ENCODE measurements at regions not wholly inside any gene's neighbourhood (a gene's known extent, or its start where the extent isn't known, plus 50 kb on each side); places are given as distances from the start of the nearest gene placed in this dataset.

DNA sequence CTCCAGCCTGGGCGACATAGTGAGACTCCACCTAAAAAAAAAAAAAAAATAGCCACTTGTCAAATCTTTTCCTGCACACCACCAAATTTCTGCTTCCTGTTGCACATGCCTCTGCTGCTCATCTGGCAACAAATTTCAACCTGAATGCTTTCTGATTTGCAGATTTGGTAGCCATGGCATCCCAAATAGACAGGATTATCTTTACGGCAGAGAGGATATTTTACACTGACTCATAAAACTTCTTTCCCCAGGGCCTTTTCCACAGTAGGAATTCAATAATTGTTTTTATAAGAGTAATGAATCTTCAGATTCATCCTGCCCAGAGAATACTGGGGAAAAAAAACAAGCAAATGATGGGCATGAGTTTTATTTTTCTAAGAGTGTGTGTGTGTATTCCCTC lies 264.6 kb downstream of the FRK start (continued):
- TF ChIP-seq, protein P1, sequence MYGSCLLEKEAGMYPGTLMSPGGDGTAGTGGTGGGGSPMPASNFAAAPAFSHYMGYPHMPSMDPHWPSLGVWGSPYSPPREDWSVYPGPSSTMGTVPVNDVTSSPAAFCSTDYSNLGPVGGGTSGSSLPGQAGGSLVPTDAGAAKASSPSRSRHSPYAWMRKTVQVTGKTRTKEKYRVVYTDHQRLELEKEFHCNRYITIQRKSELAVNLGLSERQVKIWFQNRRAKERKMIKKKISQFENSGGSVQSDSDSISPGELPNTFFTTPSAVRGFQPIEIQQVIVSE (CRISPR knock-in tag; IDR thresholded peaks at IDR 0.05; ENCODE audit: borderline replicate concordance), result no peak
- TF ChIP-seq, protein P2, sequence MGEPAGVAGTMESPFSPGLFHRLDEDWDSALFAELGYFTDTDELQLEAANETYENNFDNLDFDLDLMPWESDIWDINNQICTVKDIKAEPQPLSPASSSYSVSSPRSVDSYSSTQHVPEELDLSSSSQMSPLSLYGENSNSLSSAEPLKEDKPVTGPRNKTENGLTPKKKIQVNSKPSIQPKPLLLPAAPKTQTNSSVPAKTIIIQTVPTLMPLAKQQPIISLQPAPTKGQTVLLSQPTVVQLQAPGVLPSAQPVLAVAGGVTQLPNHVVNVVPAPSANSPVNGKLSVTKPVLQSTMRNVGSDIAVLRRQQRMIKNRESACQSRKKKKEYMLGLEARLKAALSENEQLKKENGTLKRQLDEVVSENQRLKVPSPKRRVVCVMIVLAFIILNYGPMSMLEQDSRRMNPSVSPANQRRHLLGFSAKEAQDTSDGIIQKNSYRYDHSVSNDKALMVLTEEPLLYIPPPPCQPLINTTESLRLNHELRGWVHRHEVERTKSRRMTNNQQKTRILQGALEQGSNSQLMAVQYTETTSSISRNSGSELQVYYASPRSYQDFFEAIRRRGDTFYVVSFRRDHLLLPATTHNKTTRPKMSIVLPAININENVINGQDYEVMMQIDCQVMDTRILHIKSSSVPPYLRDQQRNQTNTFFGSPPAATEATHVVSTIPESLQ (CRISPR knock-in tag; IDR thresholded peaks at IDR 0.05), result no peak

DNA sequence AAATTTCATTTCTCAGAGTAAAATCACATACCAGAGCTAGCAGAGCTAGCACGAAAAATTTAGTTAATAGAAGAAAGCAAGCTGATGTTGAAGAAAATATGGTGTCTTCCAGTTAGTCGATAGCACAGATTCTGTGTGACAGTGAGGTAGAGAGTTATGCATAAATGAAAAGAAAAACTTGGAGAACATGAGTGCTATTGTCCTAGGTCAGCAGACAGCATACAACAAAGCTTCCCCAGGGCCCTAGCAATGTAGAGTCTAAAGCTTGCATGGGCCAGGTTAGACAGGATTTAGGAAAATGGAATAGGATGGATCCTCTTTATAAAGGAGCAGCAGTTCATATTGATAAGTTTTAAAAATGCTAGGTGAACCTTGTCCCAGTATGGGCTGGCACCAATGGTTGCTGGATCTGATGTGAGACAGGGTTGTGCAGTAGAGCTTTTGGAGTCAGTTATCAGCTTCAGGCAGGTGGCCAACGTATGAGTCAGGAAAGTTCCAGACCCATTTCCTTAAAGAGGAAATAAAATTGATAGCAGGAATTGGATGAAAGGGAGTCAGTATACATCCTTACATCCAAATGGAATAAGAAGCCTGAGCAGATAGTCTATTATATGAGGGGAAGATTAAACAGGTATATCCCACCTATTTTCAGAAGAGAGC lies 277.2 kb downstream of the FRK start:
- no peak for DNase-seq (ENCODE audit: low spot score)
- POLR2A ChIA-PET, result no interaction called here
- Mint-ChIP-seq H3K4me1 (no peaks in the 10 kb centered on the region), H3K27ac (no peak overlapping the region), H3K9me3 (no peaks in the 10 kb centered on the region), H3K27me3 (ENCODE audit: low read depth) (no peaks in the 10 kb centered on the region), H3K36me3 (no peaks in the 10 kb centered on the region), H3K4me3 (no peak overlapping the region)
- TF ChIP-seq ZBTB21 (CRISPR knock-in tag; IDR thresholded peaks at IDR 0.05; ENCODE audit: borderline replicate concordance), result no peak
- TF ChIP-seq TEAD1 (CRISPR knock-in tag; IDR thresholded peaks at IDR 0.05), result no peak
- TF ChIP-seq, protein P3, sequence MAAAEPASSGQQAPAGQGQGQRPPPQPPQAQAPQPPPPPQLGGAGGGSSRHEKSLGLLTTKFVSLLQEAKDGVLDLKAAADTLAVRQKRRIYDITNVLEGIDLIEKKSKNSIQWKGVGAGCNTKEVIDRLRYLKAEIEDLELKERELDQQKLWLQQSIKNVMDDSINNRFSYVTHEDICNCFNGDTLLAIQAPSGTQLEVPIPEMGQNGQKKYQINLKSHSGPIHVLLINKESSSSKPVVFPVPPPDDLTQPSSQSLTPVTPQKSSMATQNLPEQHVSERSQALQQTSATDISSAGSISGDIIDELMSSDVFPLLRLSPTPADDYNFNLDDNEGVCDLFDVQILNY (CRISPR knock-in tag; IDR thresholded peaks at IDR 0.05), result no peak
- no peak for TF ChIP-seq ZNF317 (CRISPR knock-in tag; IDR thresholded peaks at IDR 0.05; ENCODE audit: borderline replicate concordance, low read depth)
- TF ChIP-seq, protein P4, sequence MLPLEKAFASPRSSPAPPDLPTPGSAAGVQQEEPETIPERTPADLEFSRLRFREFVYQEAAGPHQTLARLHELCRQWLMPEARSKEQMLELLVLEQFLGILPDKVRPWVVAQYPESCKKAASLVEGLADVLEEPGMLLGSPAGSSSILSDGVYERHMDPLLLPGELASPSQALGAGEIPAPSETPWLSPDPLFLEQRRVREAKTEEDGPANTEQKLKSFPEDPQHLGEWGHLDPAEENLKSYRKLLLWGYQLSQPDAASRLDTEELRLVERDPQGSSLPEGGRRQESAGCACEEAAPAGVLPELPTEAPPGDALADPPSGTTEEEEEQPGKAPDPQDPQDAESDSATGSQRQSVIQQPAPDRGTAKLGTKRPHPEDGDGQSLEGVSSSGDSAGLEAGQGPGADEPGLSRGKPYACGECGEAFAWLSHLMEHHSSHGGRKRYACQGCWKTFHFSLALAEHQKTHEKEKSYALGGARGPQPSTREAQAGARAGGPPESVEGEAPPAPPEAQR (CRISPR knock-in tag; IDR thresholded peaks at IDR 0.05), result no peak
- TF ChIP-seq, protein P5, sequence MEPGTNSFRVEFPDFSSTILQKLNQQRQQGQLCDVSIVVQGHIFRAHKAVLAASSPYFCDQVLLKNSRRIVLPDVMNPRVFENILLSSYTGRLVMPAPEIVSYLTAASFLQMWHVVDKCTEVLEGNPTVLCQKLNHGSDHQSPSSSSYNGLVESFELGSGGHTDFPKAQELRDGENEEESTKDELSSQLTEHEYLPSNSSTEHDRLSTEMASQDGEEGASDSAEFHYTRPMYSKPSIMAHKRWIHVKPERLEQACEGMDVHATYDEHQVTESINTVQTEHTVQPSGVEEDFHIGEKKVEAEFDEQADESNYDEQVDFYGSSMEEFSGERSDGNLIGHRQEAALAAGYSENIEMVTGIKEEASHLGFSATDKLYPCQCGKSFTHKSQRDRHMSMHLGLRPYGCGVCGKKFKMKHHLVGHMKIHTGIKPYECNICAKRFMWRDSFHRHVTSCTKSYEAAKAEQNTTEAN (CRISPR knock-in tag; IDR thresholded peaks at IDR 0.05), result no peak
- CTCF ChIA-PET, result no interaction called here
- no peak for ATAC-seq

DNA sequence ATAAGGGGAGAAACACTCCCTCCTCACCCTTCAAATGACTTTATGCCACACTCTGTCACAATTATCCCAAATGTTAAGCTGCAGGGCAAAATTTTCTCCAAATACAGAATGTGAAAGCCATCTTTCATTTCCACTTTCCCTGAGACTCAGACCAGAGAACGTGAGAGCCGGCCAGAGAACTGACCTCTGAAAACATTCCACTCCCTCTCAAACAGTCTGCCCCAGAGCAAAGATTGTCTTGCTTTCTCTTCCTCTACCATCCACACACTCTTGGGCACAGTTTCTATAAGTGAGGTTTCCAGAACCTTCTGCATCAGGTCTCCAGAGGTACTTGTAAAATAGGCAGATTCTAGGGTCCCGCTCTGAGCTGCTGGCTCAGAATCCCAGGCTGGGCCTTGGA lies 278.1 kb downstream of the FRK start:
- ChIA-PET POLR2A (no interaction called here), CTCF (no interaction called here)
- no peaks in the 10 kb centered on the region for H3K4me1 Mint-ChIP-seq
- H3K36me3 Mint-ChIP-seq, result no peaks in the 10 kb centered on the region
- H3K9me3 Mint-ChIP-seq, result no peaks in the 10 kb centered on the region
- no peak for ATAC-seq
- no peak overlapping the region for H3K4me3 Mint-ChIP-seq
- DNase-seq (ENCODE audit: low spot score), result no peak
- H3K27ac Mint-ChIP-seq, result no peak overlapping the region
- H3K27me3 Mint-ChIP-seq (ENCODE audit: low read depth), result no peaks in the 10 kb centered on the region
- TF ChIP-seq, protein P6, sequence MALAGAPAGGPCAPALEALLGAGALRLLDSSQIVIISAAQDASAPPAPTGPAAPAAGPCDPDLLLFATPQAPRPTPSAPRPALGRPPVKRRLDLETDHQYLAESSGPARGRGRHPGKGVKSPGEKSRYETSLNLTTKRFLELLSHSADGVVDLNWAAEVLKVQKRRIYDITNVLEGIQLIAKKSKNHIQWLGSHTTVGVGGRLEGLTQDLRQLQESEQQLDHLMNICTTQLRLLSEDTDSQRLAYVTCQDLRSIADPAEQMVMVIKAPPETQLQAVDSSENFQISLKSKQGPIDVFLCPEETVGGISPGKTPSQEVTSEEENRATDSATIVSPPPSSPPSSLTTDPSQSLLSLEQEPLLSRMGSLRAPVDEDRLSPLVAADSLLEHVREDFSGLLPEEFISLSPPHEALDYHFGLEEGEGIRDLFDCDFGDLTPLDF (CRISPR knock-in tag; IDR thresholded peaks at IDR 0.05), result no peak

DNA sequence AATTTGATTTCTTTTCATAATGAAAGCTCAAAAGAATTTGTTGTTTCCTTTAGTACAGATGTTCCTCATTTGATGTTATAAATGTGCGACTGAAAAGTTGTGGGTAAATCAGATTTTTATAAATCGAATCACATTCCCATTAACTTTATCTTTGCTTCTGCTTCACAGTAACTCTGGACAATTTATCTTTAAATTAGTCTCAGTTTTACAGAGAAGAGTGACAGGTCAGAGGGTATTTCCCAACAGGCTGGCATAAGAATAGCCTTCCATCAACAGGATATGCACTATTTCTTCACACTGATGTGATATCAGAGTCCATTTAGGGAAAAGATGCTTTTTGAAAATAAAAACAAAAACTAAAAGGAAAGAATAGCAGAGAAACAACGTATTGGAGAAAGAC lies 286.9 kb downstream of the FRK start:
- POLR2A ChIA-PET, result no interaction called here
- Mint-ChIP-seq H3K27me3 (ENCODE audit: low read depth) (no peaks in the 10 kb centered on the region), H3K36me3 (no peaks in the 10 kb centered on the region), H3K27ac (no peak overlapping the region), H3K9me3 (no peaks in the 10 kb centered on the region), H3K4me3 (no peak overlapping the region), H3K4me1 (0 out of 2 replicates have a peak, but pooled peaks cover 3% of the 10 kb centered on the region)
- TF ChIP-seq, protein P7, sequence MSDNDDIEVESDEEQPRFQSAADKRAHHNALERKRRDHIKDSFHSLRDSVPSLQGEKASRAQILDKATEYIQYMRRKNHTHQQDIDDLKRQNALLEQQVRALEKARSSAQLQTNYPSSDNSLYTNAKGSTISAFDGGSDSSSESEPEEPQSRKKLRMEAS (CRISPR knock-in tag; IDR thresholded peaks at IDR 0.05), result no peak
- TF ChIP-seq RELA (CRISPR knock-in tag; IDR thresholded peaks at IDR 0.05; ENCODE audit: borderline replicate concordance) (no peak), CREM (CRISPR knock-in tag; IDR thresholded peaks at IDR 0.05) (no peak), FOXJ3 (CRISPR knock-in tag; IDR thresholded peaks at IDR 0.05; ENCODE audit: borderline replicate concordance) (no peak), CREB1 (CRISPR knock-in tag; IDR thresholded peaks at IDR 0.05) (no peak), TEAD4 (CRISPR knock-in tag; IDR thresholded peaks at IDR 0.05) (no peak), ZNF317 (CRISPR knock-in tag; IDR thresholded peaks at IDR 0.05; ENCODE audit: borderline replicate concordance, low read depth) (no peak), MXD4 (CRISPR knock-in tag; IDR thresholded peaks at IDR 0.05; ENCODE audit: borderline replicate concordance) (no peak), KAT7 (CRISPR knock-in tag; IDR thresholded peaks at IDR 0.05; ENCODE audit: borderline replicate concordance) (no peak)
- TF ChIP-seq, protein P8, sequence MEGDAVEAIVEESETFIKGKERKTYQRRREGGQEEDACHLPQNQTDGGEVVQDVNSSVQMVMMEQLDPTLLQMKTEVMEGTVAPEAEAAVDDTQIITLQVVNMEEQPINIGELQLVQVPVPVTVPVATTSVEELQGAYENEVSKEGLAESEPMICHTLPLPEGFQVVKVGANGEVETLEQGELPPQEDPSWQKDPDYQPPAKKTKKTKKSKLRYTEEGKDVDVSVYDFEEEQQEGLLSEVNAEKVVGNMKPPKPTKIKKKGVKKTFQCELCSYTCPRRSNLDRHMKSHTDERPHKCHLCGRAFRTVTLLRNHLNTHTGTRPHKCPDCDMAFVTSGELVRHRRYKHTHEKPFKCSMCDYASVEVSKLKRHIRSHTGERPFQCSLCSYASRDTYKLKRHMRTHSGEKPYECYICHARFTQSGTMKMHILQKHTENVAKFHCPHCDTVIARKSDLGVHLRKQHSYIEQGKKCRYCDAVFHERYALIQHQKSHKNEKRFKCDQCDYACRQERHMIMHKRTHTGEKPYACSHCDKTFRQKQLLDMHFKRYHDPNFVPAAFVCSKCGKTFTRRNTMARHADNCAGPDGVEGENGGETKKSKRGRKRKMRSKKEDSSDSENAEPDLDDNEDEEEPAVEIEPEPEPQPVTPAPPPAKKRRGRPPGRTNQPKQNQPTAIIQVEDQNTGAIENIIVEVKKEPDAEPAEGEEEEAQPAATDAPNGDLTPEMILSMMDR (IDR thresholded peaks at IDR 0.05), result no peak
- ATAC-seq (no peak), DNase-seq (ENCODE audit: low spot score) (no peak)
- CTCF ChIA-PET, result no interaction called here
